SK-N-MC (cell line): ENCODE measurements at regions not wholly inside any gene's neighbourhood (a gene's known extent, or its start where the extent isn't known, plus 50 kb on each side); places are given as distances from the start of the nearest gene placed in this dataset.

Source experiments
- DNase-seq: peaks from one replicate; pipeline ENCODE4 v3.0.0-alpha.2; 2011; ENCODE audit warnings: low read depth, low spot score
- H3K27ac ChIP-seq: fragments of 200-600 bp; sonication (generic); 2 replicates; pipeline ENCODE4 v1.5.1; 2016; ENCODE audit warnings: mixed run types
- H3K36me3 ChIP-seq: fragments of 200-600 bp; sonication (generic); 2 replicates; pipeline ENCODE4 v1.6.1; 2017; ENCODE audit warnings: antibody characterized with exemption, low read length, mixed read lengths; ENCODE audit not compliant: insufficient read depth
- H3K4me3 ChIP-seq: fragments of 200-600 bp; sonication (generic); 2 replicates; pipeline ENCODE4 v1.5.1; 2016
- H3K9ac ChIP-seq: fragments of 200-600 bp; sonication (generic); 2 replicates; pipeline ENCODE4 v1.8.0; 2017; ENCODE audit warnings: mixed run types, mixed read lengths; ENCODE audit not compliant: insufficient read length
- H3K9me3 ChIP-seq: fragments of 200-600 bp; sonication (generic); 2 replicates; pipeline ENCODE4 v1.6.1; 2017; ENCODE audit warnings: low read depth, mild to moderate bottlenecking, antibody characterized with exemption, low read length, moderate library complexity, mixed read lengths
- EZH2 ChIP-seq: fragments of 200-600 bp; sonication (generic); IDR thresholded peaks from one replicate; pipeline ENCODE4 v1.6.1; 2017; ENCODE audit warnings: antibody characterized with exemption
- FOXP2 ChIP-seq: optimal IDR thresholded peaks from 2 replicates; pipeline ENCODE3; 2011; ENCODE audit warnings: mild to moderate bottlenecking, moderate library complexity; ENCODE audit not compliant: insufficient read depth; ENCODE audit errors: extremely low read length, control extremely low read depth
- POLR2AphosphoS5 ChIP-seq: IDR thresholded peaks from 2 replicates; pipeline ENCODE4 v1.6.1; 2012; ENCODE audit warnings: mild to moderate bottlenecking, low read depth, low read length, borderline replicate concordance

- Histone ChIP-seq H3K9me3 (no peaks in the 10 kb centered on the region), H3K36me3 (no peaks in the 10 kb centered on the region), H3K9ac (no peak overlapping the region), H3K4me3 (no peak overlapping the region), H3K27ac (no peak overlapping the region)
- no peak for DNase-seq
- TF ChIP-seq EZH2 (no peak), FOXP2 (no peak), POLR2AphosphoS5 (no peak)
These were observed 155.0 kb upstream of the SLC8A1 start for GRCh38 chr2:40606862-40607261.

- no peak for DNase-seq
- TF ChIP-seq FOXP2 = no peak
- no peak for TF ChIP-seq POLR2AphosphoS5
- no peak for TF ChIP-seq EZH2
- Histone ChIP-seq H3K27ac (no peak overlapping the region), H3K4me3 (no peak overlapping the region), H3K36me3 (no peaks in the 10 kb centered on the region), H3K9me3 (no peaks in the 10 kb centered on the region), H3K9ac (no peak overlapping the region)
These were observed 159.3 kb upstream of the SLC8A1 start for GRCh38 chr2:40611196-40611595.

GRCh38 chr2:40625849-40626248 lies 174.0 kb upstream of the SLC8A1 start:
- no peak overlapping the region for H3K27ac ChIP-seq
- no peak for TF ChIP-seq POLR2AphosphoS5
- no peak for TF ChIP-seq FOXP2
- no peak for TF ChIP-seq EZH2

GRCh38 chr2:40628556-40628955 lies 176.7 kb upstream of the SLC8A1 start:
- H3K4me3 ChIP-seq = no peak overlapping the region
- H3K9me3 ChIP-seq = no peaks in the 10 kb centered on the region
- H3K27ac ChIP-seq = no peak overlapping the region
- no peaks in the 10 kb centered on the region for H3K36me3 ChIP-seq
- no peak overlapping the region for H3K9ac ChIP-seq
- no peak for TF ChIP-seq POLR2AphosphoS5
- no peak for TF ChIP-seq FOXP2
- TF ChIP-seq EZH2 = no peak
- no peak for DNase-seq

More at GRCh38 chr2:40625849-40626248, 174.0 kb upstream of the SLC8A1 start:
- DNase-seq = no peak
- Histone ChIP-seq H3K9me3 (no peaks in the 10 kb centered on the region), H3K9ac (no peak overlapping the region), H3K4me3 (no peak overlapping the region), H3K36me3 (no peaks in the 10 kb centered on the region)

GRCh38 chr2:40629768-40630434 lies 178.0 kb upstream of the SLC8A1 start:
- DNase-seq = no peak
- no peak overlapping the region for H3K27ac ChIP-seq
- H3K9ac ChIP-seq = no peak overlapping the region
- H3K4me3 ChIP-seq = no peak overlapping the region
- no peaks in the 10 kb centered on the region for H3K36me3 ChIP-seq
- H3K9me3 ChIP-seq = no peaks in the 10 kb centered on the region
- TF ChIP-seq EZH2 (no peak), FOXP2 (no peak), POLR2AphosphoS5 (no peak)

- Histone ChIP-seq H3K36me3 (no peaks in the 10 kb centered on the region), H3K27ac (no peak overlapping the region), H3K9ac (no peak overlapping the region), H3K4me3 (no peak overlapping the region), H3K9me3 (no peaks in the 10 kb centered on the region)
- TF ChIP-seq FOXP2 = no peak
- TF ChIP-seq EZH2 = no peak
- TF ChIP-seq POLR2AphosphoS5 = no peak
- no peak for DNase-seq
These were observed 187.4 kb upstream of the SLC8A1 start for GRCh38 chr2:40639320-40639719.

GRCh38 chr2:40642237-40642636 lies 190.3 kb upstream of the SLC8A1 start:
- H3K9me3 ChIP-seq = no peaks in the 10 kb centered on the region
- H3K9ac ChIP-seq = no peak overlapping the region
- TF ChIP-seq FOXP2 (no peak), EZH2 (no peak), POLR2AphosphoS5 (no peak)
- H3K27ac ChIP-seq = no peak overlapping the region
- no peak for DNase-seq
- no peak overlapping the region for H3K4me3 ChIP-seq
- H3K36me3 ChIP-seq = no peaks in the 10 kb centered on the region

- no peak overlapping the region for H3K27ac ChIP-seq
- no peak overlapping the region for H3K9ac ChIP-seq
- TF ChIP-seq EZH2 = no peak
- TF ChIP-seq POLR2AphosphoS5 = no peak
- no peaks in the 10 kb centered on the region for H3K36me3 ChIP-seq
- no peak overlapping the region for H3K4me3 ChIP-seq
- DNase-seq = no peak
- H3K9me3 ChIP-seq = no peaks in the 10 kb centered on the region
These were observed 190.8 kb upstream of the SLC8A1 start for GRCh38 chr2:40642726-40643125.

- Histone ChIP-seq H3K9ac (no peak overlapping the region), H3K27ac (no peak overlapping the region), H3K4me3 (no peak overlapping the region), H3K36me3 (no peaks in the 10 kb centered on the region), H3K9me3 (no peaks in the 10 kb centered on the region)
- TF ChIP-seq EZH2 = no peak
- no peak for DNase-seq
These were observed 194.8 kb upstream of the SLC8A1 start for GRCh38 chr2:40646642-40647041.
